HG03103 (cell line): ENCODE measurements at regions not wholly inside any gene's neighbourhood (a gene's known extent, or its start where the extent isn't known, plus 50 kb on each side); places are given as distances from the start of the nearest gene placed in this dataset.

Source experiments
- ATAC-seq: cut with Tn5 transposase; IDR thresholded peaks from one replicate; pipeline ENCODE4 v1.9.1; 2021; ENCODE audit warnings: low read depth; ENCODE audit not compliant: unreplicated experiment

DNA sequence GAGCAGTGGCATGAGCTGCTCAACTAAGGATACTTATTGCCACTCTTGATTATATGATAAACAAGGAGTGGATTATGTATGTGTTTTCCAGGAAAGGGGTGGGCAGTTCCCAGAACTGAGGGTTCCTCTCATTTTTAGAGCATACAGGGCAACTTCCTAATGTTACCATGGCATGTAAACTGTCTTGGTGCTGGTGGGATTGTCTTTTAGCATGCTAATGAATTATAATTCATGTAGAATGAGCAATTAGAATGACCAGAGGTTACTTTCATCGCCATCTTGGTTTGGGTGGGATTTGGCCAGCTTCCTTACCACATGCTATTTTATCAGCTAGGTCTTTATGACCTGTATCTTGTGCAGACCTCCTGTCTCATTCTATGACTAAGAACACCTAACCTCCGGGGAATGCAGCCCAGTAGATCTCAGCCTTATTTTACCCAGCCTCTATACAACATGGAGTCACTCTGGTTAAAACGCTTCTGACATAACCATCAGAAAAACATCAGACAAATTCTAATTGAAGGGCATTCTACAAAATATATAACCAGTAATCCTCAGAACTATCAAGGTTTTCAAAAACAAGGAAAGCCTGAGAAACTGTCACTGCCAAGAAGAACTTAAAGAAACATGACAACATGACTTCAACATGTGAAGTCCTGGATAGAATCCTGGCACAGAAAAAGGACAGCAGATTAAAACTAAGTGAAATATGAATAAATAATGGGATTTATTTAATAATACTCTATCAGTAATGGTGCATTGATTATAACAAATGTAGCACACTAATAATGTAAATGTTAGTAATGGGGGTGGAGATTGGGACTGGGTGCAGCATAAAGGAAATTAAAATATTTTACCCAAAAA lies 365.0 kb downstream of the SEMA3D start:
- no peak for ATAC-seq

DNA sequence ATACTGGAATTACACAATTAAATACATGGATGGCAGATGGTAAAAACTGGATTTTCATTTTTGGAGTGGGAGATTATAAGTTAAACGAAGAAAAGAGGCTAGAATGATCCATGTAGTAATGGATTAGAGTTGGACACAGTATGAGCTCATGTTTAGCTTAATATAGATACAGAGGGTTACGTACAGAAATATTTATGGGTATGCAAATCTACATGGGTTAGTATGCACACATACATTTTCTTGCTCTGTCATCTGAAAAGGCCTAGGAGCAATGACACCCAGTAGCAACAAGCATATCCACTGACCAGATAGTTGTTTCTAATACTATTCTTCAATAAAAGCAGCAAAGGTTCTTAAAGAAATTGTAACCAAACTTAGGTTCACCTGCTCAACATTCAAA lies 366.4 kb downstream of the SEMA3D start:
- no peak for ATAC-seq

DNA sequence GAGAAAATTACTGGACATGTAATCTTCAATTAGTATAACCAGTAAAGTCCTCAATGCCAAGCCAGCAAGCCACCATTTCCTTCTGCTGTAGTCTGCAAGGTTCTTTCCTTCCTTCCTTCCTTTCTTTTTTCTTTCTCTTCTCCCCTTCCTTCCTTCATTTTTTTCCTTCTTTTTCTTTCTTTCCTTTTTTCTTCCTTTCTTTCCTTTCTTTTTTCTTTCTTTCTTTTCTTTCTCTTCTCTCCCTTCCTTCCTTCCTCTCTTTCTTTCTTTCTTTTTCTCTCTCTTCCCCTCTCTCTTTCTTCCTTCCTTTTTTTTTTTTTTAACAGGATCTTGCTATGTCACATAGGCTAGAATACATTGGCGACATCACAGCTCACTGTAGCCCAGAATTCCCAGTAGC lies 369.8 kb downstream of the SEMA3D start:
- ATAC-seq, result no peak

GRCh38 chr7:84813376-84813775 lies 373.5 kb downstream of the SEMA3D start:
- ATAC-seq, result no peak

GRCh38 chr7:84812021-84812420 lies 374.8 kb downstream of the SEMA3D start:
- no peak for ATAC-seq

DNA sequence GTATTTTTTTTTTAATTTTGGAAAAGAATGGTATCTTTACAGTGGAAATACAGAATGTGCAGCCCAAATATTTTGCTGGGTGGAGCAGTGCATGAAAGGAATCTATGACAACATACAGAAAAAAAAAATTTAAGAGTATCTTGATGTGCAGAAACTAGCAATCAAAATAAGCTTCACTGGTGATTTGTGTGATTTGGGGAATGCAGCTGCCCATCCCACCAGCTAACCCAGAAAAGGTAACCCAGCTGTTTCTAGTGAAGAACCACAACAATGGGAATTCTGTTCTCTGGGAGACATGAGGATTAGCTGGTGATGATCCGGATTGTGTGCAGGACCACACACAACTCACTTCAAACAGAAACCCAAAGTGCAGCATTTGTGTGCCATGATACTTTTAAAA lies 375.5 kb downstream of the SEMA3D start:
- ATAC-seq, result no peak

DNA sequence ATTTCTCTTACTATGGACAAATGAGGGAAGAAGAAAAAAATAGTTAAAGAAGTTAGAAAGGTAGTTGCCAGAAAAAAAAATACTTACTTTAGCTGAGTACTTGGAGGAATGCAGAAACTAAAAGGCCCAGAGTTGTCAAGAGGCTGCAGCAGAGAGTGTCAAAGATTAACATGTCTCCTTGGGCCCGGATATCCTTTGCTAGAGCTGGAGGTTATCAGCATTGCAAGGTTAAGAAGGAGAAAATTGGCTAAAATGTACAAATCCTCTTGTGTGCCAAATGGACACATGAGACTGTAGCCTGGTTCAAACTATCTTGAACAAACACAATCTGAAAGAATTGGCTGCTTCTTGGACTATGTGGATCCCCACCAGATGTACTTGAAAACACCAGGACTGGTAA lies 377.0 kb downstream of the SEMA3D start:
- no peak for ATAC-seq

- ATAC-seq, result no peak
Observed at GRCh38 chr7:84803979-84804378, 382.9 kb downstream of the SEMA3D start.

- ATAC-seq, result no peak
Observed at GRCh38 chr7:84801396-84801795, 385.5 kb downstream of the SEMA3D start.

DNA sequence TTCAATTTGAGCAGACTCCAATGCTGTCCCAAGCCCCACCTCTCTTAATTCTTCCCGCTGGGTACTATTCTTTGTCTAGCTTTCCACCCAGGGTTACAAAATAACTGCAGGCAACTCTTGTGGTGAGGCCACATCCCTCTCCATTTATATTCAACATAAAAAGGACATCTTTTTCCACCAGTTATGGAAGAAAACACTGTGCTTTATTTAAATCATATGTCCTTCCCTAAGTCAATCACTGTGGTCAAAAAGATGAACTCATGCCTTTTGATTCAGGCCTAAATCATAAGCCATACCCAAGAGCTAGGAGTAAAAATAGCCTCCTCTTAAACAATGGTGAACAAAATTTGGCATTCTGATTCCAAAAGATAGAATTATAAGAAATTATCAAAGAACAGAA lies 386.0 kb downstream of the SEMA3D start:
- no peak for ATAC-seq

DNA sequence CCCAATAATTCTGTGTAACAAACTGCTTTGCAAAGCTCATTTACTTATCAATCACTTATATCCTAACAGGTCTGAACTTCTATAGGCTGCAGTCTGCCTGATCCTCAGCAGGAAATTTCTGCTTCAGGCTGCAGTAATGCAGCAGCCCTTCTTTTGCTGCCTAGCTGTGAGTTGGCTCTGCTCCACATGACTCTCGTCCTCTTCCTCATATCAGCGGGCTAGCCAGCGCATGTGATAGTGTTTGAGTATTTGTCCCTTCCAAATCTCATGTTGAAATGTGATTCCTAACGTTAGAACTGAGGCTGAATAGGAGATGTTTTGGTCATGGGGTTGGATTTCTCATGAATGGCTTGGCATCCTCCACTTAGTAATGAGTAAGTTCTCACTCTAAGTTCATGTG lies 387.8 kb downstream of the SEMA3D start:
- no peak for ATAC-seq

DNA sequence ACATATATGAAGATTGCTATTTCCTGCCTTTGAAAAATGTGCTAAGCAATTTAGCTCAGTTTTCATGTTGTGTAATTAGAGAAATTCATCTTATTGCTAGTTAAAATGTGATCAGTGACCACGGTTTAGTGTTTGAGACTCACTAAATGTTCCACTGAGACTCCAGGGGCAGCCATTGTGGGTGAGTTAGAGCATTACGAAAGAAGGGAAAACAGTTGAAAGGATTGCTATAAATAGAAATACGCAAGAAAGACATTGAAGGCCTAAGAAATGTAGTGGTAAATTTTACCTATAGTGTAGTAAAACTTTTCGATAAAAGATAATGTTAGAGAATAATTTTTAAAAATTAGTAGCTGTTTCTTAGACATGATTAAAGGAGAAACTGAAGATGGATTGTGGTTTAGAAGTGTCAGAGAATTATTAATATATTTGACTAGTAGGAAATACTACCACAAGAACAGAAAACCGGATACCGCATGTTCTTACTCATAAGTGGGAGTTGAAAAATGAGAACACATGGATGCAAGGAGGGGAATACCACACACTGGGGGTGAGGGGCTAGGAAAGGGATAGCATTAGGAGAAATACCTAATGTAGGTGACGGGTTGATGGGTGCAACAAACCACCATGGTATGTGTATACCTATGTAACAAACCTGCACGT lies 394.5 kb downstream of the SEMA3D start:
- ATAC-seq, result no peak

DNA sequence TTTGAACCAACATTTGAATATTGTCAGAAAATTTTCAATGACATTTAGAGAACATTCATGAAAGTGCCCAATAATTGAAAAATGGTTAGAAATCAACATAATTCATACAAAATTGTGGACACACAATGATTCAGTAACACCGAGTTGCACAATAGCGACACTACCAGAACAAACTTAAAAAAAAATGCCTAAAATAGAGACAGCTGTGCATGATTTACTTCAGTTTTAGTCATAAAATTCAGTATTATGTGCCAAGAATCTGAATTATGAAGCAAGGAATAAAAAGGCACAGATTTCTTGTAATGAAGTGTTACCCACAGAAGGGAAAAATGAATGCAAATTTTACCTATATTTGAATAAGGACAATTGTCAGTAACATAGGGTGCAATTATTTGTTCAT lies 396.0 kb downstream of the SEMA3D start:
- no peak for ATAC-seq

GRCh38 chr7:84786073-84786472 lies 400.8 kb downstream of the SEMA3D start:
- no peak for ATAC-seq

GRCh38 chr7:84784450-84784849 lies 402.4 kb downstream of the SEMA3D start:
- no peak for ATAC-seq

DNA sequence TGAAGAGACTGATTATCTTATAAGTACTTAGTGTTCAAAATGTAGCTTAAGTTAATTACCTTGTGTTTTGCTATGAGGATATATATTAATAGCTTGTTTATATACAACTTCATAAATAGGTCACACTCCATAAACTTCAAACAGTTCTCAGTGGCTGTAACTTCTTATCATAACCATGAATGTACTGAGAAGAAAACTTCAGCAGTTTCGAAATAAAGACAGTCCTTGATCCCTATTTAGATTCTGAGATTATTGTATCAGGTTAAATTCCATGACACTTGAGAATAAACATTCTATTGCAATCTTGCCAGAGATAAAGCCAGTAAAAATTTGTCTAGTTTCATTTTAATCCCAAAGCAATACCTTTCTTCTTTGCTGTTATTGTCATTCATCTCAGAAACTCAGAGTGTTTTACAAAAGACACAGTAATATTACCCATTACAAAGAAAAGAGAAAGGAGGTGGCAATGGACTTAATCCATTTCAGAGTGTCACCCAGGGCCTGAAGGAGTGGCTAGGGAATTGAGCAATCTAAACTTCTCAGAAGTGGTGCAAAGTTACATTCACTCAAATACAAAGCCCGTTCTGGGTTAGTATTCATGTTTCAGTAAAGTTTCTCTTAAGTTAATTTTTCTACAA lies 403.6 kb downstream of the SEMA3D start:
- ATAC-seq, result no peak

DNA sequence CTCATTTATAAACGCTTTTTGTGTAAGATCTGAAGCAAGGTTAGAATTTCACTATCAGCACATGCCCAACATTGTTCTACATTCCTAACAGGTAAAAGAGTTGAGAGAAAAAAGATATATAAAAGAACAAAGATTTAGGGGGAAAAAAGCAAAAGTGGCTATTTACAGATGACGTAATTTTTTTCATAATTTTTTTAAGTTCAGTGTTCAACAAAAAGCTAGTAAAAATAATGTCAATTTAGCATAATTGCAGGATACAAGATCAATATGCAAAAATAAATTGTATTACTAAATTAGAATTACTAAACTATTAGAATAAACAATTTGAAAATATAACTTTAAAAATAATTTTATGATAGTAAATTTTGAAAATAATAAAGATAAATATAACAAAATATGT lies 405.0 kb downstream of the SEMA3D start:
- ATAC-seq, result no peak

DNA sequence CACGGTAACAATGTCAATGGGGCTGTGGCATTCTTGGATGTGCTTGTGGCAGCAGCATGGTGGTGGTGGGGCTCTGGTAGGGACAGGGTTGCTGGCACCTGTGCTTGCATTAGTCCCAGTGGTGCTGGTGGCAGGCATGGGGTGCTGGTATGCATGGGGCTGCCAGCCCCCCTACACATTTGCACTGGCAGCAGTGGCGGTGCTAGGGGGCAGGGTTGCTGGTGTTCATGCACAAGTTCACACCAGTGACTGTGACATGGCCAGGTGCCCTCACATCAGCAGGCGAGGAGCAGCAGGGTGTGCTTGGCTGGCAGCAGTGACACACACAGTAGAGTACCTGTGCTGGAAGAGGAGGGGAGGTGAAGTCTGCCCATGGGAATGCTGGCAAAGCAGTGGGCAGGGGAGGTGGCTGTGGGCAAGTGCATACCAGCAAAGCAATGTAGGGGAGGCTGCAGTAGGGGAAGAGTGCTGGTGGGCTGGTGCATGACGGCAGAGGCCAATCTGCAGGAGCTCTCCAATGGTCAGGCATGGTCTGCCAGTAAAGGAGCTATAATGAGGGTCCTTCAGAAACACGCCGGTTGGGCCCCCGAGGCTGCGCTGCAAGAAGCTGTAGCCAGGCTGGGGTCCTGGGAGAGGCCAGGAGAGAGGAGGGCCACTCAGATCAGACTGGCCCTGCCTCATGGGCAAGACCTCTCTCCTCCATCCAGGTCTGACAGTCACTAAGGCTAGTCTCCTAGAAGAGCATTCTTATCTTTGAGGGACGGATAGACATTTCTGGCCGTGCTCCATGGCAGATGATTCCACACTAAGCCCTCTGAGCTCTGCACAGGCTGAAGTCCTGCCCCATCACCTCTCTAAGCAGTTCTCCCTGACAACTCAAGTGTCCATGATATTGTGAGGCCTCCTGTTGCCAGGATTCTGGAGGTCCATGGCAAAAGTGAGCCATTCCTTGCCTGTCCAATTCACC lies 406.4 kb downstream of the SEMA3D start:
- no peak for ATAC-seq

- no peak for ATAC-seq
Observed at GRCh38 chr7:84757761-84758160, 429.1 kb downstream of the SEMA3D start.

- ATAC-seq, result no peak
Observed at GRCh38 chr7:84746353-84746752, 440.5 kb downstream of the SEMA3D start.

DNA sequence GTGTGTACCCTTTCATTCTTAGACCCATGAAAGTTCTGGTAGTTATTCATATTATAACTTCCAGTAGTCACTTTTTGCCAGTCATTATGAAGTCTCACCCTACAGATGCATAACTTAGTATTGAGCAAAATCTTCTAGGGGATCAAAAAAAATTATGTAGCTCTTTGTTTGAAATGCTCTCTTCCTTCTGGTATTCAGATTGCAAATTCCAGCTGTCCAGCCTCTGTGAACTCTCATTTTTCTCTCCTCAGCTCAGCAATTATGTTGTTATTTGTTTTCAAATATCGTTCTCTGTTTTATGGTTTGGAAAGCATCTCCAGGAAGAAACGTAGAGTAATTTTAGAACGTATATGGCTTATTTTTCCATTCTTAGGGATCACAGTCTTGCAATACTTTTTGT lies 442.5 kb downstream of the SEMA3D start:
- no peak for ATAC-seq
